GM18502 (cell line): ENCODE measurements at regions not wholly inside any gene's neighbourhood (a gene's known extent, or its start where the extent isn't known, plus 50 kb on each side); places are given as distances from the start of the nearest gene placed in this dataset.
"Not testable (repeated sequence)": the region's sequence is repeated elsewhere in the genome, so short reads cannot be mapped to it uniquely, and the experiment has no call there.

Experiments used
- ATAC-seq: cut with Tn5 transposase; IDR thresholded peaks from one replicate; pipeline ENCODE4 v1.9.1; 2021; ENCODE audit warnings: mild to moderate bottlenecking; ENCODE audit not compliant: unreplicated experiment, poor library complexity

DNA sequence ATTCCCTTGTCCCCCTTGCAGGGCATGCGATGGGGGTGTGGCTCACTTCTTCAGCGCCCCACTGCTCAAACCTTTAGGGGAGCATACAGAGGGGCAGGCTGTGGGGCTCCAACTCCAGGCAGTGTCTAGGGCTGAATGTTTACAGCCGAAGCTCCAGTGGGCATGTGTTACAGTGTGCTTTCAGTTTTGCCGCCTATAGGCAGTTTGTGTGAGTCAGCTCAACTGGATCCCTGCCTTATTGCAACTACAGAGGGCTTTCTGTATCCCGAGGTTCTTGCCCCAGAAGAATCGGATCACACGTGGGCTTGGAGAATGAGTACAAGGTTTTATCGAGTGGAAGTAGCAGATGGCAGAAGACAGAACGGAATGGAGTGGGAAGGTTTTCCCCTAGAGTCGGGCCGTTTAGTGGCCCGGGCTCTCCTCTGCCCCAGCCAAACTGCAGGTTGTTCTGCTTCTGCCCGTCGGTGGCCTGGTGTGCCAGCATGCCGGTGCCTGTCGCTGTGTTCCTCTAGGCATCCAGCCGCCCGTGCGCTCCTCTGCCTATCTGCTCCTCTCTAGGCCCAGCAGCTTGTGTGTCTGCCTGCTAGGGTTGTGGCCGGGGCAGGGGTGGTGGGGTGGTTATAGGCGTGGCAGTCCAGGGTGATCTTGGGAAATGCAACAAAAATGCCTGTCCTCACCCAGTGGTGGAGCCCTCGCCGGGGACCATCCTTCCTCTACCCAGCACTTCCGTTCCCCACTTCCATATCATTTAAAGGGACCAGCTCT lies 435.9 kb upstream of the SGCG start:
- no peak for ATAC-seq

- no peak for ATAC-seq
Observed at GRCh38 chr13:22748866-22749577, 431.8 kb upstream of the SGCG start.

DNA sequence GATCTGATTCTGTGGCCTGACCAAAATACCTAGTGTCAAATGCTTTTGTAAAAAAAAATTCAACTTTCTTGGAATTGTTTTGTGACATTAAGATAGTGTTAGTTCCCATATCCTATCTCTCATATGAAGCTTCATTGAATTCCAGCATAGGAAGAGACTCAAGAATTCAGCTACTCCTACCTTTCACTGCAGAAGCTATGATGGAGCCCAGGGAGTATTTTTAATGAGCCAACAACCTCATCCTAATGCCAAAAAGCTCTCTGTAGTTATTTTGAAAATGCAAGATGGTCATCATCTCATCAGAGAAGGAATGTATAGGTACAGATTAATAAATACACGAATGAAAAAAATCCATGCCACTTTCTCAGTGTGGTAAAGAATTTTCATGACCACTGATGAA lies 431.2 kb upstream of the SGCG start:
- no peak for ATAC-seq

DNA sequence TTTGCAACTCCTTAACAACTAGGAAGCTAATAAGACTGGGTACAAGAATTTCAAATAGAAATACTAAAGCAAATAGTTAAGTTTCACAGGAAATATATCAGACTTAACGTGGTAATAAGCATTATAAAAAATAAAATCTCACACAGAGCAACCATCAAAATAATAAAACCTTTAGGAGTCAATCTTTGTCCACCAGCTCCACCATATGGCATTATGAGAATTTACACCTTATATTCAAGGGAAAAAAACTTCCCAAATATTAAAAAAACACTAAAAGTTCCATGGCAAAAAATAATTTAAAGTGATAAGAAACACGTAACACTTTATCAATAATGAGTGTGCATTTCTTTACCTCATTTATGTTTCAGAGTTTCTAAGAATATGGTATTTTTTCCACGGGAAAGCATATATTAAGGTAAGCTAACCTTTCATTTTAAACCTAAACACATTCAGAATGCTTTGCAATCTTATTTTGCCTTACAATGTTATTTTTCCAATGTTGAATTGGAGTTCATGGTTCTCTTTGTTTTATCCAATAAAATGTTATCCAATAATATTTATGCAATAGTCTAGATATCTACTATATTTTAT lies 423.2 kb upstream of the SGCG start:
- no peak for ATAC-seq

GRCh38 chr13:22758245-22758644 lies 422.5 kb upstream of the SGCG start:
- no peak for ATAC-seq

DNA sequence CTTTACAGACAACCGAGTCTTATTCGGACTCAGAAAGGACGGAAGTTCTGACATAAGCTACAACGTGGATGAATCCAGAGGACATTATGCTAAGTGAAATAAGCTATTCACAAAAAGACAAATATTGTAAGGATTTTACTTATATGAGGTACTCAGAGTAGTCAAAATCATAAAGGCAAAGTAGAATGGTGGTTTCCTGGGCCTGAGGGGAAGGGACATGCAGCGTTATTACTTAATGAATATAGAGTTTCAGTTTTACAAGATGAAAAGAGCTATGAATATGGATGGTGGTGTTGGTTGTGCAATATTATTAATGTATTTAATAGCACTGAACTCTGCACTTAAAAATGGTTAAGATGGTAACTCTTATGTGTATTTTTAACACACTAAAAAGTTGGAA lies 419.1 kb upstream of the SGCG start:
- ATAC-seq, result no peak

- ATAC-seq, result no peak
Observed at GRCh38 chr13:22765547-22765946, 415.2 kb upstream of the SGCG start.

DNA sequence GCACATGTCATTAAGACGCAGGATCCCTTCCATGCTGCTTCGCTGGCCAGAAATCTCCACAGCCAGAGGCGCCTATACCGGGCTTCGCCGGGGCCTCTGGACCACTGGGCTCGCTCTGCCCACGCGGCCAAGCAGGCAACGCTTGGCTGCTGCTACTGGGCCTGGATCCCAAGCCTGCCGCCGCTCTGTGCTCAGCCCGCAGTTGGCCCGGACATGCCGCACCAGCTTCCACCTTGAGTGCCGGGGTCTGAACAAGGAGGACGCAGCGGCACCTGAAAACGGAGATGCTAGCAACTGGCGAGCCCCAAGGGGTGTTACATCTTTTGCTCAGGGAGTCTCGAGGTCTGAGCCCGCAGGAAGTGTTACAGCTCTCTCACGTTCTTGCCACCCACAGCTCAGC lies 409.9 kb upstream of the SGCG start:
- no peak for ATAC-seq

DNA sequence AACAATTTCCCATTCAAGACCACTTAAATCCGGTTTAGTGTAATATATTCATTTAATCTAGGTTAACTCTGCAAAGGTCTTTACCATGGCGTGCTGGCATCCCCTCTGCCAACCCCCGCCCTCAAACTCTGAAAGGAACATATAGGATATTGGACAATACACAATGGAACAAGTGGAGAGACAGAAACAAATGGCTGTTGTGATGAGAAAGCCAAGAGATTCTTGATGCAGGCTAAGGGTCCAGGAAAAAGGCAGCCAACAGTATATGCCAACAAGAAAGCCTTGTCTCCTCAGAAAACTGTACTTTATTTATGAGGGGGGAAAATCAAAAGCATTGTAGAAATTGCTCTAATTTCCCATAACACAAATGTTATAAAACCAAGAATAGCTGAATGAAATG lies 407.3 kb upstream of the SGCG start:
- no peak for ATAC-seq

DNA sequence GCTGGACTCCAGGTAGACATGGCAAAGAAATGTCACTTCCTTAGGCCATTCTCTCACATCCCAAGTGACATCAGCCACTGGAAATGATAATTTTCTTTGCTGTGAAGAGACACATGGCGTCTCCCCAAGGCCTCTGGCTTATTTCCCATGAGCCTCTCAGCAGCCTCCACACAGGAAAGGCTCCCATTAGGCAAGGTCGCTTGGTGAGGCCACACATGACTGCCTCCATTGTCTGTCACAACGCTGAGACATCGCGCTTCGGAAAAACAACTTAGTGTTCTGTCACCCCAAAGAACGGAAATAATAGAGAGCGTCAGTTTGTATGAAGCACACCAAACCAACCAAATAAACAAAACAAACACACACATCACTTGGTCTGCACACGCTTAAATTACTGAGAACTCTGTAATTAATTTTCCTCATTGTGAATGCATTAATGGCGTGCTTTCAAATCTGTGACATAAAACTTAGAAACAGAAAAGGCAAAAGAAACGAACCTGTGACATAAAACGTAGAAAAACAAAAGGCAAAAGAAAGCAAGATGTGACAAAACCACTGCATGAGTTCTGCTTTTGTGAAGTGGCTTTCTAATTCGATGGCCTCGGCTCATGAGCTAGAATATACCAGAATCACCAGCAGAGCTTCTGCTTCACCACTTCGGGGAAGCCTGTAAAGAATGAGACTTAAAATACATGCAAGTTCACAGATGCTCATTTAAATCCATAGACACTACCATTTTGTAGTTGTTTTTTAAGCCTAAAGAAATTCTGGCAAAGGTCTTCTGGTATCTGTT lies 404.2 kb upstream of the SGCG start:
- ATAC-seq, result no peak

DNA sequence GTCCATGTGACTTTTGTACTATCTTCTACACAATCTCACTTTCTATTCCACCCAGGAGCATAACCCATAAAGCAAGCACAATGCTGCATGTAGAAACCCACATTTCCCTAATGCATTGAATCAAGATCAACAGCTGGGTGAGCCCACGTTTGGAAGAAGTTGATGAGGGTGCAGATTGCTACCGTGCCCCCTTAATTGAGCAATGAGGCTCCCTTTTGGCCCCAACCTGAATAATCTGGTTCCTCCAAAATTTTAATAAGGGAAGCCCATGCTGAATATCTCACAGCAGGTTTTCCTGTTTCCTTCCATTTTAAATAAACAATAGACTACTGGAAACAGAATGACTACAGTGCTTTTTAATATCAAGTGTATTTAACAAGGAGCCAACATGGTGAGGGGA lies 403.6 kb upstream of the SGCG start:
- no peak for ATAC-seq

GRCh38 chr13:22789027-22789593 lies 391.7 kb upstream of the SGCG start:
- no peak for ATAC-seq

GRCh38 chr13:22789916-22790315 lies 390.9 kb upstream of the SGCG start:
- no peak for ATAC-seq

DNA sequence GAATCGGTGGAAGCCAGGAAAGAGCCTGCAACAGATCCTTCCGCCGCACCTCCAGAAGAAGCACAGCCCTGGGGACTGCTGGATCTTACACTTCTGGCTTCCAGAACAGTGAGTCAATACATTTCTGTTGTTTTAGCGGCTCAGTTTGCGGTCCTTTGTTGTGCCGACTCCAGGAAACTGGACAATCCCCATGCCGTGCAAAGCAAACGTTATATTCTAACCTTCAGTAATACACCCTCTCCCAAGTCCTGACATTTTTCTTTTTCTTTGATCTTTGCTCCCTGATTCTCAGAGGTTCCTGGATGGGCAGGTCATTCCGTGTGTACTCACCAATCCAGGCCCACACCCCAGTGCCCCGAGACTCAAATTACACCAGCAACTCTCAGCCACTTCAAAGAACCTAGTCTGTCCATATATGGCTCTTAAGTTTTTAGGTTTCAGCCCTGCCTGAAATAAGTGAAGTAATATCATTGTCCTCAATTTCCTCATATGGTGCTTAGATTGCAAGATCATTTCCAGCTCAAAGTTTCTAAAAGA lies 387.1 kb upstream of the SGCG start:
- no peak for ATAC-seq

GRCh38 chr13:22800526-22801401 lies 380.0 kb upstream of the SGCG start:
- ATAC-seq, result no peak

GRCh38 chr13:22801402-22802003 lies 379.3 kb upstream of the SGCG start:
- no peak for ATAC-seq

DNA sequence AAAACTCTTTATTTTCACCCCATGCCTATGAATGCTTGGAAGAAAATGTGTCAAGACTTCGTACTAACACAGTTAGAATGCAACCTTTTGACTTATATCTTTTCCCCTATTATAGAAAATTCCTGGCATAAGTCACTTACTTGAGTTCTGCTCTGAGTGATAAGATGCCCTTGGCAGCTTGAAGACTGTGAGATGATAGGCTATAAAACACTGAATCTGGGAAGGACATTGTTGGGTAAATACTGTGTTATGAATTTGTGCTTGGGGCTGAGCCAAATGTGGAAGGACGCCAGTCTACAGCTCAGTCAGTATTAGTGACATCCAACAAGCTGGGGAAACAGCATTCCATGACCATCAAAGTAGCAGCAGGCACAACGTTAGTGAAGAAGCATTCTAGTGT lies 368.0 kb upstream of the SGCG start:
- ATAC-seq, result no peak

DNA sequence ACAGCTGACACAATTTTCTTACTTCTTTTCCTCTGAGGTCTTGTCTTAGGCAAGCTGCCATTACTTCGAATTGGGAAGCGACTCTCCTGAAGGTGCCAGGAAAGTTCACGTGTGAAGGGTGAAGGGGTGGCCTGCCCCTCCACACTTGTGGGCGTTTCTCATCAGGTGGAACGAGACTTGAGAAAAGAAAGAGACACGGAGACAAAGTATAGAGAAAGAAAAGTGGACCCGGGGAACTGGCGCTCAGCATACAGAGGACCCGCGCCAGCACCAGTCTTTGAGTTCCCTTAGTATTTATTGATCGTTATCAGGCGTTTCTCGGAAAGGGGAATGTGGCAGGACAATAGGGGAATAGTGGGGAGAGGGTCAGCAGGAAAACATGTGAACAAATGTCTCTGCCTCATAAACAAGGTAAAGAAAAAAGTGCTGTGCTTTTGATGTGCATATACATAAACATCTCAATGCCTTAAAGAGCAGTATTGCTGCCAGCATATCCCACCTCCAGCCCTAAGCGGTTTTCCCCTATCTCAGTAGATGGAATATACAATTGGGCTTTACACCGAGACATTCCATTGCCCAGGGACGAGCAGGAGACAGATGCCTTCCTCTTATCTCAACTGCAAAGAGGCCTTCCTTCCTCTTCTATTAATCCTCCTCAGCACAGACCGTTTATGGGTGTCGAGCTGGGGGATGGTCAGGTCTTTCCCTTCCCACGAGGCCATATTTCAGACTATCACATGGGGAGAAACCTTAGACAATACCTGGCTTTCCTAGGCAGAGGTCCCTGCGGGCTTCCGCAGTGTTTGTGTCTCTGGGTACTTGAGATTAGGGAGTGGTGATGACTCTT lies 367.0 kb upstream of the SGCG start:
- not testable (repeated sequence) for ATAC-seq
